ENCODE measurements at regions not wholly inside any gene's neighbourhood (a gene's known extent, or its start where the extent isn't known, plus 50 kb on each side); places are given as distances from the start of the nearest gene placed in this dataset.
"Not testable (repeated sequence)": the region's sequence is repeated elsewhere in the genome, so short reads cannot be mapped to it uniquely, and the experiment has no call there.

DNA sequence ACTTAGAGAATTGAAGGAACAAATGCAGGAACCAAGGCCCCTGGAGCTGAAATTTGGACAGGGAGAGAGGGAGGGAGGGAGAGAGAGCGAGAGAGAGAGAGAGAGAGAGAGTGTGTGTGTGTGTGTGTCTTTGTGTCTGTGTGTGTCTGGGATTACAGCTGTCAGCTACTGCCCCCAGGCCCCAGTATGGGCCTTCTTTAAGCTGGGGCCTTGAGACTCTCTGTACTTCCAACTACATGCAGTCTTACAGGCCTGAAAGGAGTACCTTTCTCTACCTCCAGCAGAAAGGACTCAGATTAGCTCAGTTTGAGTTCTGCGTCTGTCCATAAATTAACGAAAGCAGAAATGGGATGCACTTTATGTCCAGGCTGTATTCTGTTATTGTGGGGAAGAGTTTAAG, 153.2 kb downstream of the KBTBD2 start:
- TF ChIP-seq, protein P1, sequence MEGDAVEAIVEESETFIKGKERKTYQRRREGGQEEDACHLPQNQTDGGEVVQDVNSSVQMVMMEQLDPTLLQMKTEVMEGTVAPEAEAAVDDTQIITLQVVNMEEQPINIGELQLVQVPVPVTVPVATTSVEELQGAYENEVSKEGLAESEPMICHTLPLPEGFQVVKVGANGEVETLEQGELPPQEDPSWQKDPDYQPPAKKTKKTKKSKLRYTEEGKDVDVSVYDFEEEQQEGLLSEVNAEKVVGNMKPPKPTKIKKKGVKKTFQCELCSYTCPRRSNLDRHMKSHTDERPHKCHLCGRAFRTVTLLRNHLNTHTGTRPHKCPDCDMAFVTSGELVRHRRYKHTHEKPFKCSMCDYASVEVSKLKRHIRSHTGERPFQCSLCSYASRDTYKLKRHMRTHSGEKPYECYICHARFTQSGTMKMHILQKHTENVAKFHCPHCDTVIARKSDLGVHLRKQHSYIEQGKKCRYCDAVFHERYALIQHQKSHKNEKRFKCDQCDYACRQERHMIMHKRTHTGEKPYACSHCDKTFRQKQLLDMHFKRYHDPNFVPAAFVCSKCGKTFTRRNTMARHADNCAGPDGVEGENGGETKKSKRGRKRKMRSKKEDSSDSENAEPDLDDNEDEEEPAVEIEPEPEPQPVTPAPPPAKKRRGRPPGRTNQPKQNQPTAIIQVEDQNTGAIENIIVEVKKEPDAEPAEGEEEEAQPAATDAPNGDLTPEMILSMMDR (IDR thresholded peaks at IDR 0.05), result not testable (repeated sequence)
- not testable (repeated sequence) for TF ChIP-seq POLR2A (IDR thresholded peaks at IDR 0.05)
